H1 (cell line): ENCODE measurements at regions not wholly inside any gene's neighbourhood (a gene's known extent, or its start where the extent isn't known, plus 50 kb on each side); places are given as distances from the start of the nearest gene placed in this dataset.

Source experiments
- CTCF ChIA-PET: fragments of 300-600 bp; sonication (Branson Sonifier 250); formaldehyde crosslinking; loops from one replicate; lab custom pipeline; 2021; ENCODE audit not compliant: partially characterized antibody; lab: Charles Lee
- POLR2A ChIA-PET: fragments of 300-600 bp; sonication (Branson Sonifier 250); formaldehyde crosslinking; loops from one replicate; lab custom pipeline; 2021; ENCODE audit warnings: inconsistent platforms; ENCODE audit not compliant: partially characterized antibody; lab: Charles Lee
- DNase-seq, 2 experiments: peaks; one replicate each; pipeline versions ENCODE4 v3.0.0 to v3.0.0-alpha.2; 2010 to 2022; ENCODE audit warnings: low spot score in 2 of 2, low read depth in 1 of 2, mixed read lengths in 1 of 2
- FAIRE-seq: peaks from 2 replicates; lab custom pipeline; 2011; peaks lifted over from hg19 to GRCh38; lab: Jason Lieb, UNC
- H2AFZ ChIP-seq: 2 replicates; pipeline ENCODE4 v1.8.1; 2012; ENCODE audit warnings: low read length, inconsistent platforms
- H2AK5ac ChIP-seq: 2 replicates; pipeline ENCODE4 v1.6.1; 2013; ENCODE audit warnings: low read depth, low read length
- H2BK120ac ChIP-seq: replicated peaks from 2 replicates; pipeline ENCODE3; 2013; ENCODE audit warnings: low read depth, low read length, inconsistent platforms
- H2BK12ac ChIP-seq: 2 replicates; pipeline ENCODE4 v1.6.1; 2013; ENCODE audit warnings: low read depth, low read length
- H2BK15ac ChIP-seq: 2 replicates; pipeline ENCODE4 v1.6.1; 2013; ENCODE audit warnings: low read length
- H2BK20ac ChIP-seq: 2 replicates; pipeline ENCODE4 v1.6.1; 2013; ENCODE audit warnings: low read length
- H2BK5ac ChIP-seq: 2 replicates; pipeline ENCODE4 v1.6.1; 2013; ENCODE audit warnings: low read depth, low read length
- H3K14ac ChIP-seq: 2 replicates; pipeline ENCODE4 v1.6.1; 2013; ENCODE audit warnings: inconsistent platforms; ENCODE audit not compliant: insufficient read length
- H3K18ac ChIP-seq: 2 replicates; pipeline ENCODE4 v1.6.1; 2013; ENCODE audit warnings: low read length; ENCODE audit errors: extremely low read depth
- H3K23ac ChIP-seq: 2 replicates; pipeline ENCODE4 v1.6.1; 2013; ENCODE audit warnings: inconsistent platforms; ENCODE audit not compliant: insufficient read length
- H3K23me2 ChIP-seq: 2 replicates; pipeline ENCODE4 v1.6.1; 2013; ENCODE audit warnings: low read depth, low read length
- H3K27ac ChIP-seq: 2 replicates; pipeline ENCODE4 v1.6.1; 2011; ENCODE audit warnings: low read depth, low read length, inconsistent platforms
- H3K27me3 ChIP-seq, 4 experiments: replicated peaks in 1 of 4; 1 replicate in 1 of 4; 2 replicates in 3 of 4; pipeline versions ENCODE4 v1.6.1 to v1.8.1; 2011 to 2013; ENCODE audit warnings: low read length in 3 of 4, mild to moderate bottlenecking in 3 of 4, inconsistent platforms in 2 of 4, mixed read lengths in 2 of 4, moderate library complexity in 1 of 4; ENCODE audit not compliant: control insufficient read depth in 3 of 4, insufficient read depth in 3 of 4; ENCODE audit errors: extremely low read depth in 1 of 4
- H3K36me3 ChIP-seq, 4 experiments: 2 replicates each; pipeline versions ENCODE4 v1.6.1 to v1.8.1; 2011 to 2013; ENCODE audit warnings: mild to moderate bottlenecking in 4 of 4, low read length in 3 of 4, moderate library complexity in 2 of 4, control low read depth in 1 of 4, inconsistent platforms in 1 of 4; ENCODE audit not compliant: insufficient read depth in 4 of 4, control insufficient read depth in 2 of 4
- H3K4ac ChIP-seq: replicated peaks from 2 replicates; pipeline ENCODE3; 2013; ENCODE audit warnings: low read length, low read depth, mixed read lengths, inconsistent platforms; ENCODE audit not compliant: insufficient read length
- H3K4me1 ChIP-seq, 4 experiments: replicated peaks in 1 of 4; 1 replicate in 1 of 4; 2 replicates in 3 of 4; pipeline versions ENCODE4 v1.6.1 to v1.8.1; 2011 to 2013; ENCODE audit warnings: low read length in 3 of 4, inconsistent platforms in 2 of 4, mixed read lengths in 1 of 4; ENCODE audit not compliant: insufficient read depth in 4 of 4, control insufficient read depth in 3 of 4
- H3K4me2 ChIP-seq, 2 experiments: 2 replicates each; pipeline versions ENCODE4 v1.6.1 to v1.8.1; 2011 to 2013; ENCODE audit warnings: low read depth in 2 of 2, low read length in 2 of 2, control low read depth in 1 of 2, inconsistent platforms in 1 of 2, mild to moderate bottlenecking in 1 of 2; ENCODE audit not compliant: insufficient read depth in 1 of 2
- H3K4me3 ChIP-seq, 4 experiments: fragments of 200-600, 300-600 bp in 1 of 4; sonication (generic), shearing (Covaris generic), sonication (Bioruptor Twin) in 1 of 4; 2 replicates each; pipeline versions ENCODE4 v1.5.1 to v1.8.1; 2011 to 2016; ENCODE audit warnings: low read length in 4 of 4, low read depth in 3 of 4, control low read depth in 2 of 4, inconsistent platforms in 2 of 4, mild to moderate bottlenecking in 2 of 4, mixed read lengths in 1 of 4, moderate library complexity in 1 of 4; ENCODE audit not compliant: insufficient read depth in 2 of 4; ENCODE audit errors: extremely low read depth in 1 of 4
- H3K56ac ChIP-seq: replicated peaks from 2 replicates; pipeline ENCODE3; 2013; ENCODE audit warnings: low read depth, mild to moderate bottlenecking, mixed read lengths, low read length, inconsistent platforms; ENCODE audit not compliant: insufficient read length
- H3K79me1 ChIP-seq: 2 replicates; pipeline ENCODE4 v1.6.1; 2013; ENCODE audit warnings: low read depth, low read length, control low read depth
- H3K79me2 ChIP-seq, 2 experiments: 2 replicates each; pipeline versions ENCODE4 v1.6.1 to v1.8.1; 2012 to 2013; ENCODE audit warnings: low read length in 2 of 2, mild to moderate bottlenecking in 2 of 2, inconsistent platforms in 1 of 2; ENCODE audit not compliant: insufficient read depth in 2 of 2, control insufficient read depth in 1 of 2
- H3K9ac ChIP-seq, 4 experiments: replicated peaks in 1 of 4; 1 replicate in 1 of 4; 2 replicates in 3 of 4; pipeline versions ENCODE4 v1.6.1 to v1.8.1; 2011 to 2013; ENCODE audit warnings: low read depth in 3 of 4, low read length in 3 of 4, control low read depth in 2 of 4, mild to moderate bottlenecking in 2 of 4, moderate library complexity in 2 of 4, inconsistent platforms in 1 of 4; ENCODE audit errors: extremely low read depth in 1 of 4
- H3K9me3 ChIP-seq, 2 experiments: 2 replicates each; pipeline versions ENCODE4 v1.6.1 to v1.8.1; 2012 to 2013; ENCODE audit warnings: mild to moderate bottlenecking in 2 of 2, moderate library complexity in 2 of 2, control low read depth in 1 of 2, inconsistent platforms in 1 of 2, low read depth in 1 of 2, low read length in 1 of 2, mixed read lengths in 1 of 2; ENCODE audit not compliant: insufficient read depth in 2 of 2
- H4K20me1 ChIP-seq, 2 experiments: replicated peaks in 1 of 2; 2 replicates each; pipeline versions ENCODE3 to v1.8.1; 2011 to 2013; ENCODE audit warnings: inconsistent platforms in 2 of 2, low read length in 2 of 2, mild to moderate bottlenecking in 1 of 2; ENCODE audit not compliant: insufficient read depth in 2 of 2, control insufficient read depth in 1 of 2
- H4K5ac ChIP-seq: 2 replicates; pipeline ENCODE4 v1.6.1; 2013; ENCODE audit warnings: low read length, low read depth, mixed read lengths, inconsistent platforms; ENCODE audit not compliant: insufficient read length
- H4K8ac ChIP-seq: 2 replicates; pipeline ENCODE4 v1.8.0; 2013; ENCODE audit warnings: mild to moderate bottlenecking, moderate library complexity, low read length, inconsistent platforms; ENCODE audit not compliant: insufficient read depth; ENCODE audit errors: extremely low read depth
- H4K91ac ChIP-seq: replicated peaks from 2 replicates; pipeline ENCODE3; 2013; ENCODE audit warnings: low read length, mixed read lengths, inconsistent platforms; ENCODE audit not compliant: insufficient read length
- KDM1A ChIP-seq: fragments of 200-600, 300-600 bp; sonication (generic); IDR thresholded peaks from 2 replicates; pipeline ENCODE4 v1.7.1; 2016; ENCODE audit warnings: mild to moderate bottlenecking, low read length, borderline replicate concordance
- SUZ12 ChIP-seq: fragments of 200-600 bp; sonication (generic); IDR thresholded peaks from 2 replicates; pipeline ENCODE4 v1.6.1; 2012; ENCODE audit warnings: mild to moderate bottlenecking, inconsistent platforms, low read length, moderate library complexity, mixed read lengths
- WGBS, 2 experiments: shearing (Covaris generic) in 1 of 2; methylation state at CpG; one replicate each; pipeline versions ENCODE4 v1.1.6 to v1.1.7; 2013 to 2015; ENCODE audit warnings: low lambda C conversion rate in 2 of 2, mixed read lengths in 2 of 2, inconsistent platforms in 1 of 2, low coverage in 1 of 2, missing lambda C conversion rate in 1 of 2; ENCODE audit not compliant: insufficient replicate concordance in 2 of 2, insufficient coverage in 1 of 2, insufficient read length in 1 of 2; ENCODE audit errors: extremely low coverage in 1 of 2, missing lambda C conversion rate in 1 of 2; 5-methylcytosine and 5-hydroxymethylcytosine counted together

GRCh38 chr22:36087784-36088183 is 59.2 kb upstream of the RBFOX2 start:
- Histone ChIP-seq H3K79me2 (no peaks in the 10 kb centered on the region), H3K79me1 (no peaks in the 10 kb centered on the region), H3K27ac (no peak overlapping the region), H4K91ac (no peak overlapping the region), H3K14ac (no peak overlapping the region), H2BK20ac (no peak overlapping the region), H3K4me3 (no peak overlapping the region), H4K5ac (no peak overlapping the region), H3K18ac (no peak overlapping the region), H3K4me2 (no peak overlapping the region), H3K56ac (no peak overlapping the region), H3K9ac (no peak overlapping the region), H3K23me2 (no peaks in the 10 kb centered on the region), H4K20me1 (no peaks in the 10 kb centered on the region), H2BK15ac (no peak overlapping the region), H4K8ac (no peak overlapping the region), H3K4ac (no peak overlapping the region), H3K36me3 (no peaks in the 10 kb centered on the region), H3K4me1 (peaks cover 0 to 4% (median 0%) of the 10 kb centered on the region in 4 experiments; a peak in 3 of 7 replicates), H3K9me3 (no peaks in the 10 kb centered on the region), H2BK12ac (no peak overlapping the region), H3K23ac (no peak overlapping the region), H2AK5ac (0 out of 2 replicates have a peak overlapping the region, but pooled peaks have one; percentile 53), H2BK120ac (no peak overlapping the region), H2AFZ (no peak overlapping the region), H2BK5ac (no peak overlapping the region), H3K27me3 (no peaks in the 10 kb centered on the region)
- TF ChIP-seq SUZ12 (no peak), KDM1A (peak; percentile 44; the same call in 1 of the 2 replicates)
- FAIRE-seq, result no peak
- ChIA-PET CTCF (interaction anchor here (2.3 kb wide), 1 partner anchor 22 kb away, joined by 14 read pairs; no protein-coding TSS in a partner anchor), POLR2A (no interaction called here)
- 95% methylated on average over 5 of the region's 5 CpGs; no CpG with 5 or more reads in 1 of the 2 experiments for WGBS, 2 experiments
- no peak for DNase-seq
